ENCODE measurements at regions not wholly inside any gene's neighbourhood (a gene's known extent, or its start where the extent isn't known, plus 50 kb on each side); places are given as distances from the start of the nearest gene placed in this dataset.

- Mint-ChIP-seq H3K27ac (ENCODE audit: unreplicated experiment) (no peak overlapping the region), H3K4me3 (ENCODE audit: unreplicated experiment) (no peak overlapping the region), H3K36me3 (ENCODE audit: low read depth, unreplicated experiment) (no peaks in the 10 kb centered on the region), H3K9me3 (ENCODE audit: unreplicated experiment) (no peaks in the 10 kb centered on the region), H3K4me1 (ENCODE audit: unreplicated experiment) (peaks cover 9% of the 10 kb centered on the region), H3K27me3 (ENCODE audit: unreplicated experiment) (no peaks in the 10 kb centered on the region)
- no peak for TF ChIP-seq CTCF (IDR thresholded peaks at IDR 0.05; ENCODE audit: unreplicated experiment)
- DNase-seq (ENCODE audit: low spot score) = no peak
These were observed 509.4 kb upstream of the CDH18 start for GRCh38 chr5:20497356-20497755.

- no peak for DNase-seq (ENCODE audit: low spot score)
- Mint-ChIP-seq H3K27me3 (ENCODE audit: unreplicated experiment) (no peaks in the 10 kb centered on the region), H3K4me1 (ENCODE audit: unreplicated experiment) (peaks cover 9% of the 10 kb centered on the region), H3K4me3 (ENCODE audit: unreplicated experiment) (no peak overlapping the region), H3K36me3 (ENCODE audit: low read depth, unreplicated experiment) (no peaks in the 10 kb centered on the region), H3K9me3 (ENCODE audit: unreplicated experiment) (no peaks in the 10 kb centered on the region), H3K27ac (ENCODE audit: unreplicated experiment) (no peak overlapping the region)
- TF ChIP-seq CTCF (IDR thresholded peaks at IDR 0.05; ENCODE audit: unreplicated experiment) = no peak
These were observed 506.7 kb upstream of the CDH18 start for GRCh38 chr5:20494706-20495105.

- Mint-ChIP-seq H3K27me3 (ENCODE audit: unreplicated experiment) (no peaks in the 10 kb centered on the region), H3K36me3 (ENCODE audit: low read depth, unreplicated experiment) (no peaks in the 10 kb centered on the region), H3K27ac (ENCODE audit: unreplicated experiment) (no peak overlapping the region), H3K4me1 (ENCODE audit: unreplicated experiment) (no peaks in the 10 kb centered on the region), H3K4me3 (ENCODE audit: unreplicated experiment) (no peak overlapping the region), H3K9me3 (ENCODE audit: unreplicated experiment) (no peaks in the 10 kb centered on the region)
- TF ChIP-seq CTCF (IDR thresholded peaks at IDR 0.05; ENCODE audit: unreplicated experiment) = no peak
- DNase-seq (ENCODE audit: low spot score) = no peak
These were observed 498.8 kb upstream of the CDH18 start for GRCh38 chr5:20486826-20487225.

GRCh38 chr5:20476016-20476415 is 488.0 kb upstream of the CDH18 start:
- Mint-ChIP-seq H3K4me1 (ENCODE audit: unreplicated experiment) (no peaks in the 10 kb centered on the region), H3K27ac (ENCODE audit: unreplicated experiment) (no peak overlapping the region), H3K4me3 (ENCODE audit: unreplicated experiment) (no peak overlapping the region), H3K27me3 (ENCODE audit: unreplicated experiment) (no peaks in the 10 kb centered on the region), H3K36me3 (ENCODE audit: low read depth, unreplicated experiment) (no peaks in the 10 kb centered on the region), H3K9me3 (ENCODE audit: unreplicated experiment) (no peaks in the 10 kb centered on the region)
- DNase-seq (ENCODE audit: low spot score) = no peak
- no peak for TF ChIP-seq CTCF (IDR thresholded peaks at IDR 0.05; ENCODE audit: unreplicated experiment)

- Mint-ChIP-seq H3K27ac (ENCODE audit: unreplicated experiment) (no peak overlapping the region), H3K27me3 (ENCODE audit: unreplicated experiment) (no peaks in the 10 kb centered on the region), H3K36me3 (ENCODE audit: low read depth, unreplicated experiment) (no peaks in the 10 kb centered on the region), H3K9me3 (ENCODE audit: unreplicated experiment) (no peaks in the 10 kb centered on the region), H3K4me1 (ENCODE audit: unreplicated experiment) (no peaks in the 10 kb centered on the region), H3K4me3 (ENCODE audit: unreplicated experiment) (no peak overlapping the region)
- DNase-seq (ENCODE audit: low spot score) = no peak
- TF ChIP-seq CTCF (IDR thresholded peaks at IDR 0.05; ENCODE audit: unreplicated experiment) = no peak
These were observed 483.0 kb upstream of the CDH18 start for GRCh38 chr5:20470997-20471396.
